ENCODE measurements at regions not wholly inside any gene's neighbourhood (a gene's known extent, or its start where the extent isn't known, plus 50 kb on each side); places are given as distances from the start of the nearest gene placed in this dataset.

DNA sequence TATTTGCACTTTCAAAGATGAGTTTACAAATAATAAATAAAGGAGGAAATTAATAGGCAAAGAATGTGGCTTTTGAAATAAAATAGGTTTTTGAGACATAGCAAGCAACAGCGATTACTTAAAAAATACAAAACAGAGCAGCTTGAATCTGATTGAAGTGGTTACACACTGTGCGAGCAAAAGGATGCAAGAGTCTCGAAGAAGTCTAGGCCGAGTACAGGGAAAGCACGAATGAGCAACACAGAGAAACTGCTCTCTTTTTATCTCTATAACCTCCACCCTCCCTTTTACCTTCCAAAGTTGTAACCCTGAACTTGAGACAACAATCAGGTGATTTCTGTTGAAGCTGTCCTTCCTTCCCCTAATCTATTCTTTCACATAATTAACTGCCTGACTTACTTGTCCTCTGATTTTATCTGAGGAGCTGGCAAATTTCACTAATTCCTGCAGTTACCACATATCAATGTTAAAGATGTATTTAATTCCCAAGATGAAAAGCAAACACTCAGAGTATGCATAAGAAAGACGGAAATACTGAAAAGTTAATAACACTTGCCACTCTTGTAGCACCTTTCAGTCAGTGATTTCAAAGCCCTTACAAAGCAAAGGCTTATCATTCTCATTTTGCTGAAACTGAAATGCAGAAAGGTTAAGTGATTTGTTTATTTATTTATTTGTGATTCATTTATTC lies 1030.1 kb downstream of the ADGRL2 start:
- H3K36me3 ChIP-seq (ENCODE audit: insufficient read depth, low read length): no peaks in the 10 kb centered on the region
- no peaks in the 10 kb centered on the region for H3K36me3 Mint-ChIP-seq (ENCODE audit: low read depth)

DNA sequence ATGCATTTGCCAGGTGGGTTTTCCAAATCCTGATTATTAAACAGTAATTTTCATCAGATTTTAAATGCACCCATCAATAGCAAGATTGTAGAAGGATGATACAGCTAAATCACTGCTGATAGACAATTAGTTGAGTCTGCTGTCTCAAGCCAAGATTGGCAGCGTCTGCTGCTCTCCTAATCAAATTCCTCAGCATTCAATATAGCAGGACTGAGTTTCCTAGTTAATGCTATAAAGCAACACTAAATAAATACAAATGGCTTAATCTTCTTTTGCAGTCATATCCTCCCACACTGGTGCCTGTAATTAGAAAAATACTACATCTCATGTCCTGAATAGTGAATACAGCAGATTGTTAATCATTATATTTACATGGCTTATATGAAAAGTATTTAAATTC lies 1028.8 kb downstream of the ADGRL2 start:
- ChIA-PET CTCF (no interaction called here), POLR2A (no interaction called here)
- Mint-ChIP-seq H3K4me3 (no peak overlapping the region), H3K4me1 (ENCODE audit: low read depth) (peaks cover 13% of the 10 kb centered on the region), H3K36me3 (ENCODE audit: low read depth) (no peaks in the 10 kb centered on the region), H3K27me3 (no peaks in the 10 kb centered on the region), H3K9me3 (no peaks in the 10 kb centered on the region), H3K27ac (no peak overlapping the region)
- Histone ChIP-seq H3K36me3 (ENCODE audit: insufficient read depth, low read length) (no peaks in the 10 kb centered on the region), H3K9me3 (ENCODE audit: control insufficient read depth in 1 of 2, insufficient read depth in 1 of 2, low read length in 2 of 2) (no peaks in the 10 kb centered on the region), H3K27me3 (ENCODE audit: control insufficient read depth in 1 of 2, insufficient read depth in 2 of 2, low read length in 2 of 2) (no peaks in the 10 kb centered on the region), H3K27ac (ENCODE audit: low read depth in 1 of 2, low read length in 2 of 2) (no peak overlapping the region), H3K4me3 (ENCODE audit: low read length) (no peak overlapping the region), H3K4me1 (ENCODE audit: insufficient read depth, low read length) (no peaks in the 10 kb centered on the region)
- DNase-seq (no peak), ATAC-seq (ENCODE audit: poor library complexity) (no peak)
- TF ChIP-seq, protein P1, sequence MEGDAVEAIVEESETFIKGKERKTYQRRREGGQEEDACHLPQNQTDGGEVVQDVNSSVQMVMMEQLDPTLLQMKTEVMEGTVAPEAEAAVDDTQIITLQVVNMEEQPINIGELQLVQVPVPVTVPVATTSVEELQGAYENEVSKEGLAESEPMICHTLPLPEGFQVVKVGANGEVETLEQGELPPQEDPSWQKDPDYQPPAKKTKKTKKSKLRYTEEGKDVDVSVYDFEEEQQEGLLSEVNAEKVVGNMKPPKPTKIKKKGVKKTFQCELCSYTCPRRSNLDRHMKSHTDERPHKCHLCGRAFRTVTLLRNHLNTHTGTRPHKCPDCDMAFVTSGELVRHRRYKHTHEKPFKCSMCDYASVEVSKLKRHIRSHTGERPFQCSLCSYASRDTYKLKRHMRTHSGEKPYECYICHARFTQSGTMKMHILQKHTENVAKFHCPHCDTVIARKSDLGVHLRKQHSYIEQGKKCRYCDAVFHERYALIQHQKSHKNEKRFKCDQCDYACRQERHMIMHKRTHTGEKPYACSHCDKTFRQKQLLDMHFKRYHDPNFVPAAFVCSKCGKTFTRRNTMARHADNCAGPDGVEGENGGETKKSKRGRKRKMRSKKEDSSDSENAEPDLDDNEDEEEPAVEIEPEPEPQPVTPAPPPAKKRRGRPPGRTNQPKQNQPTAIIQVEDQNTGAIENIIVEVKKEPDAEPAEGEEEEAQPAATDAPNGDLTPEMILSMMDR (IDR thresholded peaks at IDR 0.05): no peak
- intact Hi-C loops (cut with DNase I, micrococcal nuclease): no loop called here

More for the DNA sequence above, 1030.1 kb downstream of the ADGRL2 start:
- H3K4me3 Mint-ChIP-seq: no peak overlapping the region
- no peaks in the 10 kb centered on the region for H3K4me1 ChIP-seq (ENCODE audit: insufficient read depth, low read length)
- ChIA-PET CTCF (no interaction called here), POLR2A (no interaction called here)
- H3K9me3 Mint-ChIP-seq: no peaks in the 10 kb centered on the region
- H3K4me3 ChIP-seq (ENCODE audit: low read length): no peak overlapping the region
- H3K9me3 ChIP-seq (ENCODE audit: control insufficient read depth in 1 of 2, insufficient read depth in 1 of 2, low read length in 2 of 2): no peaks in the 10 kb centered on the region
- TF ChIP-seq, protein P1 (IDR thresholded peaks at IDR 0.05): no peak
- peak; percentile 91 for ATAC-seq (ENCODE audit: poor library complexity)
- H3K27me3 ChIP-seq (ENCODE audit: control insufficient read depth in 1 of 2, insufficient read depth in 2 of 2, low read length in 2 of 2): no peaks in the 10 kb centered on the region
- peak in 1 of 14 experiments; percentile 6 for DNase-seq
- intact Hi-C loops (cut with DNase I, micrococcal nuclease): no loop called here
- H3K27ac Mint-ChIP-seq: peak overlapping the region; percentile 61
- H3K4me1 Mint-ChIP-seq (ENCODE audit: low read depth): peaks cover 13% of the 10 kb centered on the region
- no peaks in the 10 kb centered on the region for H3K27me3 Mint-ChIP-seq
- no peak overlapping the region for H3K27ac ChIP-seq (ENCODE audit: low read depth in 1 of 2, low read length in 2 of 2)

DNA sequence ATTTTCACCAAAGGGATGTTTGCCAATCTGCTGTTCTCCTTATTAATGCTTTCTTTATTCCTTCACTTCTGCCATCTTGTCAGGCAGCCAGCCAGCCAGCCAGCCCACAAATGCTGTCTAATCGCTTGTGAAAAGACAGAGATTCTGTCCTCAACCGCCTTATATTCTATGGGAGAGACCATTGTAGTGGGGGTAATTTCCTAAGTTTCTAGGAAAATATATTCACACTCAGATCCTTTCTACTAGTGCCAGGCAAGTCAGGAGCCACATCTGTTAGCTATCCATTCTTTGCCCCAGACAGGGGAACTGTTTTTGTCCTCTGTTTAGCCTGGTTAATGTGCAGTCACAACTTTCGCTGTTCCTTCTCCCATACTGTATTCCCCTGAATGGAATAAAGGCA lies 1023.1 kb downstream of the ADGRL2 start:
- ATAC-seq (ENCODE audit: poor library complexity) (no peak), DNase-seq (no peak)
- CTCF ChIA-PET: no interaction called here
- intact Hi-C loops (cut with DNase I, micrococcal nuclease): no loop called here
- Histone ChIP-seq H3K27me3 (ENCODE audit: control insufficient read depth in 1 of 2, insufficient read depth in 2 of 2, low read length in 2 of 2) (no peaks in the 10 kb centered on the region), H3K27ac (ENCODE audit: low read depth in 1 of 2, low read length in 2 of 2) (no peak overlapping the region), H3K36me3 (ENCODE audit: insufficient read depth, low read length) (no peaks in the 10 kb centered on the region), H3K4me1 (ENCODE audit: insufficient read depth, low read length) (no peaks in the 10 kb centered on the region), H3K9me3 (ENCODE audit: control insufficient read depth in 1 of 2, insufficient read depth in 1 of 2, low read length in 2 of 2) (no peaks in the 10 kb centered on the region), H3K4me3 (ENCODE audit: low read length) (no peak overlapping the region)
- H3K36me3 Mint-ChIP-seq (ENCODE audit: low read depth): no peaks in the 10 kb centered on the region
- H3K9me3 Mint-ChIP-seq: no peaks in the 10 kb centered on the region
- no peak overlapping the region for H3K4me3 Mint-ChIP-seq
- H3K27me3 Mint-ChIP-seq: no peaks in the 10 kb centered on the region
- TF ChIP-seq, protein P1 (IDR thresholded peaks at IDR 0.05): no peak
- peaks cover 7% of the 10 kb centered on the region for H3K4me1 Mint-ChIP-seq (ENCODE audit: low read depth)
- POLR2A ChIA-PET: no interaction called here
- no peak overlapping the region for H3K27ac Mint-ChIP-seq
